ENCODE measurements at regions not wholly inside any gene's neighbourhood (a gene's known extent, or its start where the extent isn't known, plus 50 kb on each side); places are given as distances from the start of the nearest gene placed in this dataset.

DNA sequence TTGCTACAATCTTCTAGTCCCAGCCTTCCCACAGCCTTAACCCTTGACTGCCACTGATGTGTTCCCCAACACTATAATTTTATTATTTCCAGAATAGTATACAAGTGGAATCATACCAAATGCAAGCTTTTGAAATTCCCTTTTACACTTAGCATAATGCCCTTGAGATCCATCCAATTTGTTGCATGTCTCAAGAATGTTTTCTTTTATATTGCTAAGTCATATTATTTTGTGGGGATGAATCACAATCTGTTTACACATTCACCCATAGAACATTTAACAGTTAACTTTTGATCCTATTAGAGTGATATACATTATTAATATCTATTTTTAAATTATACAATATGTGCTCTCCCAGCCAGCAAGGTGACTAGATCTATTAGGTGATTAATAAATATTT, 74.3 kb upstream of the KYNU start:
- H4K20me1 ChIP-seq (ENCODE audit: control insufficient read depth, insufficient read depth, insufficient read length): no peaks in the 10 kb centered on the region
- Mint-ChIP-seq H3K27me3 (ENCODE audit: low read depth) (no peaks in the 10 kb centered on the region), H3K36me3 (ENCODE audit: insufficient read depth in 1 of 3, low read depth in 3 of 3) (no peaks in the 10 kb centered on the region; a peak in 1 of 7 replicates), H3K4me3 (no peak overlapping the region), H3K4me1 (no peaks in the 10 kb centered on the region), H3K27ac (no peak overlapping the region), H3K9me3 (no peaks in the 10 kb centered on the region)
- no peak overlapping the region for H3T11ph ChIP-seq (ENCODE audit: low read length)
- TF ChIP-seq, protein P1, sequence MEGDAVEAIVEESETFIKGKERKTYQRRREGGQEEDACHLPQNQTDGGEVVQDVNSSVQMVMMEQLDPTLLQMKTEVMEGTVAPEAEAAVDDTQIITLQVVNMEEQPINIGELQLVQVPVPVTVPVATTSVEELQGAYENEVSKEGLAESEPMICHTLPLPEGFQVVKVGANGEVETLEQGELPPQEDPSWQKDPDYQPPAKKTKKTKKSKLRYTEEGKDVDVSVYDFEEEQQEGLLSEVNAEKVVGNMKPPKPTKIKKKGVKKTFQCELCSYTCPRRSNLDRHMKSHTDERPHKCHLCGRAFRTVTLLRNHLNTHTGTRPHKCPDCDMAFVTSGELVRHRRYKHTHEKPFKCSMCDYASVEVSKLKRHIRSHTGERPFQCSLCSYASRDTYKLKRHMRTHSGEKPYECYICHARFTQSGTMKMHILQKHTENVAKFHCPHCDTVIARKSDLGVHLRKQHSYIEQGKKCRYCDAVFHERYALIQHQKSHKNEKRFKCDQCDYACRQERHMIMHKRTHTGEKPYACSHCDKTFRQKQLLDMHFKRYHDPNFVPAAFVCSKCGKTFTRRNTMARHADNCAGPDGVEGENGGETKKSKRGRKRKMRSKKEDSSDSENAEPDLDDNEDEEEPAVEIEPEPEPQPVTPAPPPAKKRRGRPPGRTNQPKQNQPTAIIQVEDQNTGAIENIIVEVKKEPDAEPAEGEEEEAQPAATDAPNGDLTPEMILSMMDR (conservative IDR thresholded peaks at IDR 0.05): no peak
- no peak overlapping the region for H2AFZ ChIP-seq (ENCODE audit: low read length)
- no peak overlapping the region for H3K18ac ChIP-seq (ENCODE audit: insufficient read length, low read depth, low read length)
- no peak overlapping the region for H2BK5ac ChIP-seq (ENCODE audit: insufficient read length, low read length)
- no peaks in the 10 kb centered on the region for H3K9me3 ChIP-seq (ENCODE audit: control insufficient read depth, low read depth, low read length)
- DNase-seq: no peak
- H4K91ac ChIP-seq (ENCODE audit: insufficient read length, low read depth, low read length): no peak overlapping the region
- no peak overlapping the region for H3K23ac ChIP-seq (ENCODE audit: insufficient read length, low read depth, low read length)
- no peak overlapping the region for H2BK12ac ChIP-seq (ENCODE audit: insufficient read length, low read depth, low read length)
- H2AK5ac ChIP-seq (ENCODE audit: insufficient read length, low read length): no peak overlapping the region
- H3K4me2 ChIP-seq (ENCODE audit: insufficient read depth, insufficient read length, low read length): no peak overlapping the region
- H3K9ac ChIP-seq (ENCODE audit: extremely low read depth, insufficient read length, low read length): no peak overlapping the region
- no peak overlapping the region for H4K5ac ChIP-seq (ENCODE audit: insufficient read length, low read depth, low read length)
- H3K56ac ChIP-seq (ENCODE audit: insufficient read length, low read depth, low read length): no peak overlapping the region
- H3K27me3 ChIP-seq (ENCODE audit: insufficient read depth, low read length): no peaks in the 10 kb centered on the region
- H3K4me1 ChIP-seq (ENCODE audit: insufficient read depth, low read length): no peaks in the 10 kb centered on the region
- H3K4ac ChIP-seq (ENCODE audit: low read depth, low read length): no peak overlapping the region
- H3K14ac ChIP-seq (ENCODE audit: insufficient read depth, low read length): no peak overlapping the region
- H3K27ac ChIP-seq (ENCODE audit: insufficient read length, low read depth, low read length): no peak overlapping the region
- no peak overlapping the region for H4K8ac ChIP-seq (replicated peaks; ENCODE audit: insufficient read length, low read depth, low read length)
- H2BK20ac ChIP-seq (ENCODE audit: low read depth, low read length, poor library complexity, severe bottlenecking): no peak overlapping the region
- no peaks in the 10 kb centered on the region for H3K79me2 ChIP-seq (ENCODE audit: insufficient read depth, low read length)
- no peak overlapping the region for H2BK120ac ChIP-seq (ENCODE audit: low read depth, low read length, poor library complexity, severe bottlenecking)
- H3K79me1 ChIP-seq (ENCODE audit: insufficient read depth, low read depth, low read length, poor library complexity, severe bottlenecking): no peaks in the 10 kb centered on the region
- no peaks in the 10 kb centered on the region for H3K23me2 ChIP-seq (ENCODE audit: insufficient read length, low read depth, low read length, poor library complexity, severe bottlenecking)
- no peak overlapping the region for H2BK15ac ChIP-seq (ENCODE audit: low read depth, low read length)

All from H9 (cell line).